ENCODE measurements at regions not wholly inside any gene's neighbourhood (a gene's known extent, or its start where the extent isn't known, plus 50 kb on each side); places are given as distances from the start of the nearest gene placed in this dataset.

GRCh38 chr21:20023193-20023592, 975.0 kb upstream of the NCAM2 start:
- TF ChIP-seq ZNF274 (IDR thresholded peaks at IDR 0.05; ENCODE audit: low read depth, low read length) (no peak), SUZ12 (IDR thresholded peaks at IDR 0.05; ENCODE audit: extremely low read depth, insufficient read depth, insufficient read length) (no peak)

All from NT2/D1 (cell line).